ENCODE measurements at regions not wholly inside any gene's neighbourhood (a gene's known extent, or its start where the extent isn't known, plus 50 kb on each side); places are given as distances from the start of the nearest gene placed in this dataset.

DNA sequence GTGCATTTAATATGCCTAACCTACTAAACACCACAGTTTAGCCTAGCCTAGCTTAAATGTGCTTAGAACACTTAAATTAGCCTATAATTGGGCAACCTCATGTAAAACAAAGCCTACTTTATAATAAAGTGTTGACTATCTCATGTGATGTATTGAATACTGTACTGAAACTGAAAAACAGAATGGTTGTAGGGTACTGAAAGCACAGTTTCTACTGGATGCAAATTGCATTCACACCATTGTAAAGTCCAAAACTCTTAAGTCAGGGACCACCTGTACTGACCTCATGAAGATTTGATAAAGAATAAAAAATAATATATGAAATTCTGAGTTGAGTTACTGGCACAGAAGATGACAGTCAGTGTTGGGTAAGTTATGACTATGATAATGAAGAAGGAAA is 625.4 kb upstream of the SOX9 start:
- TF ChIP-seq, protein P1, sequence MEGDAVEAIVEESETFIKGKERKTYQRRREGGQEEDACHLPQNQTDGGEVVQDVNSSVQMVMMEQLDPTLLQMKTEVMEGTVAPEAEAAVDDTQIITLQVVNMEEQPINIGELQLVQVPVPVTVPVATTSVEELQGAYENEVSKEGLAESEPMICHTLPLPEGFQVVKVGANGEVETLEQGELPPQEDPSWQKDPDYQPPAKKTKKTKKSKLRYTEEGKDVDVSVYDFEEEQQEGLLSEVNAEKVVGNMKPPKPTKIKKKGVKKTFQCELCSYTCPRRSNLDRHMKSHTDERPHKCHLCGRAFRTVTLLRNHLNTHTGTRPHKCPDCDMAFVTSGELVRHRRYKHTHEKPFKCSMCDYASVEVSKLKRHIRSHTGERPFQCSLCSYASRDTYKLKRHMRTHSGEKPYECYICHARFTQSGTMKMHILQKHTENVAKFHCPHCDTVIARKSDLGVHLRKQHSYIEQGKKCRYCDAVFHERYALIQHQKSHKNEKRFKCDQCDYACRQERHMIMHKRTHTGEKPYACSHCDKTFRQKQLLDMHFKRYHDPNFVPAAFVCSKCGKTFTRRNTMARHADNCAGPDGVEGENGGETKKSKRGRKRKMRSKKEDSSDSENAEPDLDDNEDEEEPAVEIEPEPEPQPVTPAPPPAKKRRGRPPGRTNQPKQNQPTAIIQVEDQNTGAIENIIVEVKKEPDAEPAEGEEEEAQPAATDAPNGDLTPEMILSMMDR (IDR thresholded peaks at IDR 0.05; ENCODE audit: extremely low read depth in 1 of 2, insufficient read depth in 1 of 2, low read depth in 1 of 2, low read length in 2 of 2) = no peak
- TF ChIP-seq POLR2AphosphoS5 (IDR thresholded peaks at IDR 0.05; ENCODE audit: insufficient read depth, low read depth, low read length) (no peak), POLR2A (IDR thresholded peaks at IDR 0.05; ENCODE audit: low read depth, low read length) (no peak), MYC (IDR thresholded peaks at IDR 0.05; ENCODE audit: low read depth, low read length) (no peak), EZH2 (IDR thresholded peaks at IDR 0.05; ENCODE audit: borderline replicate concordance, low read depth, low read length, severe bottlenecking) (no peak), JUN (IDR thresholded peaks at IDR 0.05; ENCODE audit: borderline replicate concordance, insufficient read depth, insufficient read length, low read depth) (no peak), GATA2 (IDR thresholded peaks at IDR 0.05; ENCODE audit: insufficient read depth, insufficient read length, low read depth, low read length) (no peak), FOS (IDR thresholded peaks at IDR 0.05; ENCODE audit: borderline replicate concordance, insufficient read depth, low read length) (no peak)
- TF ChIP-seq, protein P2, sequence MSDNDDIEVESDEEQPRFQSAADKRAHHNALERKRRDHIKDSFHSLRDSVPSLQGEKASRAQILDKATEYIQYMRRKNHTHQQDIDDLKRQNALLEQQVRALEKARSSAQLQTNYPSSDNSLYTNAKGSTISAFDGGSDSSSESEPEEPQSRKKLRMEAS (IDR thresholded peaks at IDR 0.05; ENCODE audit: insufficient read depth, insufficient read length) = no peak

Measured in endothelial cell of umbilical vein (primary cell).